Keratinocyte (primary cell): ENCODE measurements at regions not wholly inside any gene's neighbourhood (a gene's known extent, or its start where the extent isn't known, plus 50 kb on each side); places are given as distances from the start of the nearest gene placed in this dataset.

Experiments used
- DNase-seq: peaks from one replicate; pipeline ENCODE4 v3.0.0-alpha.2; 2011; ENCODE audit warnings: low read depth, missing footprints, low spot score
- FAIRE-seq: peaks from 2 replicates; lab custom pipeline; 2011; peaks lifted over from hg19 to GRCh38; lab: Jason Lieb, UNC
- H2AFZ ChIP-seq: 2 replicates; pipeline ENCODE4 v1.6.0; 2012; ENCODE audit warnings: low read length, control low read depth, inconsistent platforms; ENCODE audit not compliant: control insufficient read depth
- H3K27ac ChIP-seq: 2 replicates; pipeline ENCODE4 v1.5.1; 2011; ENCODE audit warnings: low read length; ENCODE audit not compliant: control insufficient read depth, insufficient read depth
- H3K27me3 ChIP-seq: 3 replicates; pipeline ENCODE4 v1.6.0; 2011; ENCODE audit warnings: low read length; ENCODE audit not compliant: control insufficient read depth, insufficient read depth; ENCODE audit errors: extremely low read depth
- H3K36me3 ChIP-seq, 2 experiments: 2 replicates in 1 of 2; 3 replicates in 1 of 2; pipeline ENCODE4 v1.5.1; 2011; ENCODE audit warnings: low read length in 2 of 2, mild to moderate bottlenecking in 1 of 2; ENCODE audit not compliant: control insufficient read depth in 2 of 2, insufficient read depth in 2 of 2; ENCODE audit errors: extremely low read depth in 1 of 2
- H3K4me1 ChIP-seq: 3 replicates; pipeline ENCODE4 v1.5.1; 2011; ENCODE audit warnings: low read length; ENCODE audit not compliant: control insufficient read depth, insufficient read depth; ENCODE audit errors: extremely low read depth
- H3K4me2 ChIP-seq: 3 replicates; pipeline ENCODE4 v1.6.0; 2011; ENCODE audit warnings: low read depth, low read length; ENCODE audit not compliant: control insufficient read depth, insufficient read depth; ENCODE audit errors: extremely low read depth
- H3K4me3 ChIP-seq, 3 experiments: fragments of 200-600 bp in 1 of 3; sonication (generic) in 1 of 3; 2 replicates in 2 of 3; 3 replicates in 1 of 3; pipeline ENCODE4 v1.5.1; 2011 to 2016; ENCODE audit warnings: low read length in 3 of 3, mild to moderate bottlenecking in 3 of 3, control low read depth in 2 of 3, inconsistent platforms in 1 of 3, low read depth in 1 of 3, mixed read lengths in 1 of 3, mixed run types in 1 of 3, moderate library complexity in 1 of 3; ENCODE audit not compliant: control insufficient read depth in 2 of 3, insufficient read depth in 2 of 3; ENCODE audit errors: extremely low read depth in 1 of 3
- H3K79me2 ChIP-seq: 2 replicates; pipeline ENCODE4 v1.6.0; 2012; ENCODE audit warnings: low read length; ENCODE audit not compliant: control insufficient read depth, insufficient read depth
- H3K9ac ChIP-seq: 3 replicates; pipeline ENCODE4 v1.6.0; 2011; ENCODE audit warnings: low read length; ENCODE audit not compliant: control insufficient read depth, insufficient read depth; ENCODE audit errors: extremely low read depth
- H3K9me1 ChIP-seq: 3 replicates; pipeline ENCODE4 v1.6.0; 2011; ENCODE audit warnings: low read length; ENCODE audit not compliant: control insufficient read depth, insufficient read depth; ENCODE audit errors: extremely low read depth
- H3K9me3 ChIP-seq: 2 replicates; pipeline ENCODE4 v1.5.1; 2012; ENCODE audit warnings: low read depth, low read length; ENCODE audit not compliant: control insufficient read depth
- H4K20me1 ChIP-seq: 3 replicates; pipeline ENCODE4 v1.6.0; 2011; ENCODE audit warnings: low read length; ENCODE audit not compliant: control insufficient read depth, insufficient read depth; ENCODE audit errors: extremely low read depth
- CTCF ChIP-seq, 3 experiments: IDR thresholded peaks in 1 of 3; conservative IDR thresholded peaks in 1 of 3; optimal IDR thresholded peaks in 1 of 3; 2 replicates in 2 of 3; 3 replicates in 1 of 3; pipeline versions ENCODE3 to v1.5.1; 2011; ENCODE audit warnings: low read length in 3 of 3, mild to moderate bottlenecking in 3 of 3, moderate library complexity in 2 of 3, control low read depth in 1 of 3, inconsistent platforms in 1 of 3; ENCODE audit not compliant: insufficient read depth in 2 of 3; ENCODE audit errors: extremely low read depth in 1 of 3
- EZH2 ChIP-seq: IDR thresholded peaks from one replicate; pipeline ENCODE4 v1.6.1; 2012; ENCODE audit warnings: inconsistent platforms, mild to moderate bottlenecking, low read length, moderate library complexity
- dilution Hi-C: fragments of 300-500 bp; cut with MboI; formaldehyde crosslinking; loops from one replicate; pipeline ENCODE4 v1.7.0; 2020; ENCODE audit warnings: low sequenced_read_pairs; ENCODE audit not compliant: extremely low pct_ligation_motif_present

GRCh38 chr3:65284961-65285360 lies 597.2 kb upstream of the ADAMTS9 start:
- Histone ChIP-seq H3K9me3 (no peaks in the 10 kb centered on the region), H3K9ac (no peak overlapping the region), H3K36me3 (no peaks in the 10 kb centered on the region), H3K4me3 (no peak overlapping the region), H3K9me1 (no peaks in the 10 kb centered on the region), H3K4me2 (no peak overlapping the region), H3K79me2 (no peaks in the 10 kb centered on the region), H3K4me1 (no peaks in the 10 kb centered on the region), H3K27ac (no peak overlapping the region), H2AFZ (no peak overlapping the region), H4K20me1 (no peaks in the 10 kb centered on the region), H3K27me3 (peaks cover 4% of the 10 kb centered on the region)
- TF ChIP-seq EZH2 (no peak), CTCF (optimal IDR thresholded peaks at IDR 0.05 in 1 of 3, IDR thresholded peaks at IDR 0.05 in 1 of 3, conservative IDR thresholded peaks at IDR 0.05 in 1 of 3; ENCODE audit: extremely low read depth in 1 of 3, insufficient read depth in 2 of 3, low read length in 3 of 3) (no peak)
- DNase-seq (no peak), FAIRE-seq (no peak)
- dilution Hi-C loops = no loop called here

- dilution Hi-C loops = no loop called here
- no peaks in the 10 kb centered on the region for H3K36me3 ChIP-seq
- peaks cover 4% of the 10 kb centered on the region for H3K27me3 ChIP-seq
- H3K79me2 ChIP-seq = no peaks in the 10 kb centered on the region
- no peak for FAIRE-seq
- no peaks in the 10 kb centered on the region for H3K9me3 ChIP-seq
- H3K4me3 ChIP-seq = no peak overlapping the region
- TF ChIP-seq EZH2 (no peak), CTCF (optimal IDR thresholded peaks at IDR 0.05 in 1 of 3, IDR thresholded peaks at IDR 0.05 in 1 of 3, conservative IDR thresholded peaks at IDR 0.05 in 1 of 3; ENCODE audit: extremely low read depth in 1 of 3, insufficient read depth in 2 of 3, low read length in 3 of 3) (no peak)
- H3K4me2 ChIP-seq = no peak overlapping the region
- H4K20me1 ChIP-seq = no peaks in the 10 kb centered on the region
- no peak overlapping the region for H2AFZ ChIP-seq
- H3K9ac ChIP-seq = no peak overlapping the region
- no peaks in the 10 kb centered on the region for H3K9me1 ChIP-seq
- H3K4me1 ChIP-seq = no peaks in the 10 kb centered on the region
- no peak for DNase-seq
- no peak overlapping the region for H3K27ac ChIP-seq
Measured at GRCh38 chr3:65284546-65284945, 596.7 kb upstream of the ADAMTS9 start.
